ENCODE measurements at regions not wholly inside any gene's neighbourhood (a gene's known extent, or its start where the extent isn't known, plus 50 kb on each side); places are given as distances from the start of the nearest gene placed in this dataset.

DNA sequence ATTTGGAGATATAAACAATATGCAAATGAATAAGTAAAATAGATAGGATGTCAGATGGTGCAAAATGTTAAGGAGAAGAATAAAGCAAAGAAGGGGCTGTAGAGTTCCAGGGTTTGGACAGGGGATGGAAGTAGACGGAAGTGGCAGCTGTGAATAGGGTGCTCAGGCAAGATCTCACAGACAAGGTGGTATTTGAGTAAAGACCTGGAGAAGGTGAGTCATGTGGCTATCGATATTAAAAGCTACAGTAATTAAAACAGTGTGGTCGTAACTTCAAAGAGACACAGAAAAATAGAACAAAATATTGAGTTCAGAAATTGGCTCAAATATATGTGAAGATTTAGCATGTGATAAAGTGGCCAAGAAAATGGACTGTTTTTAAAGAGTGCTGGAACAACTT is 61.3 kb upstream of the SLC38A2 start:
- no peak for DNase-seq
- H3K9ac ChIP-seq (ENCODE audit: insufficient read depth in 1 of 2, low read length in 2 of 2) = no peak overlapping the region
- H3K9me3 ChIP-seq (ENCODE audit: control insufficient read depth in 4 of 4, insufficient read depth in 3 of 4, low read length in 3 of 4) = no peaks in the 10 kb centered on the region
- no peak overlapping the region for H3K27ac ChIP-seq (ENCODE audit: low read depth in 1 of 2, low read length in 1 of 2)
- H3K27me3 ChIP-seq (ENCODE audit: control insufficient read depth in 3 of 3, insufficient read depth in 3 of 3, low read length in 2 of 3) = no peaks in the 10 kb centered on the region
- WGBS, 2 donors = 93 to 98% methylated on average over 3 of the region's 3 CpGs
- H3K36me3 ChIP-seq (ENCODE audit: control insufficient read depth in 4 of 4, insufficient read depth in 4 of 4, low read length in 4 of 4) = no peaks in the 10 kb centered on the region
- no peak overlapping the region for H3K4me3 ChIP-seq
- no peak for ATAC-seq (ENCODE audit: insufficient read depth, low FRiP score)
- H3K4me1 ChIP-seq (ENCODE audit: control insufficient read depth in 5 of 5, insufficient read depth in 5 of 5, low read length in 5 of 5) = peaks cover 1 to 30% (median 9%) of the 10 kb centered on the region in 5 donors
- TF ChIP-seq, protein P1, sequence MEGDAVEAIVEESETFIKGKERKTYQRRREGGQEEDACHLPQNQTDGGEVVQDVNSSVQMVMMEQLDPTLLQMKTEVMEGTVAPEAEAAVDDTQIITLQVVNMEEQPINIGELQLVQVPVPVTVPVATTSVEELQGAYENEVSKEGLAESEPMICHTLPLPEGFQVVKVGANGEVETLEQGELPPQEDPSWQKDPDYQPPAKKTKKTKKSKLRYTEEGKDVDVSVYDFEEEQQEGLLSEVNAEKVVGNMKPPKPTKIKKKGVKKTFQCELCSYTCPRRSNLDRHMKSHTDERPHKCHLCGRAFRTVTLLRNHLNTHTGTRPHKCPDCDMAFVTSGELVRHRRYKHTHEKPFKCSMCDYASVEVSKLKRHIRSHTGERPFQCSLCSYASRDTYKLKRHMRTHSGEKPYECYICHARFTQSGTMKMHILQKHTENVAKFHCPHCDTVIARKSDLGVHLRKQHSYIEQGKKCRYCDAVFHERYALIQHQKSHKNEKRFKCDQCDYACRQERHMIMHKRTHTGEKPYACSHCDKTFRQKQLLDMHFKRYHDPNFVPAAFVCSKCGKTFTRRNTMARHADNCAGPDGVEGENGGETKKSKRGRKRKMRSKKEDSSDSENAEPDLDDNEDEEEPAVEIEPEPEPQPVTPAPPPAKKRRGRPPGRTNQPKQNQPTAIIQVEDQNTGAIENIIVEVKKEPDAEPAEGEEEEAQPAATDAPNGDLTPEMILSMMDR (IDR thresholded peaks at IDR 0.05; ENCODE audit: control extremely low read depth, extremely low read depth) = no peak

DNA sequence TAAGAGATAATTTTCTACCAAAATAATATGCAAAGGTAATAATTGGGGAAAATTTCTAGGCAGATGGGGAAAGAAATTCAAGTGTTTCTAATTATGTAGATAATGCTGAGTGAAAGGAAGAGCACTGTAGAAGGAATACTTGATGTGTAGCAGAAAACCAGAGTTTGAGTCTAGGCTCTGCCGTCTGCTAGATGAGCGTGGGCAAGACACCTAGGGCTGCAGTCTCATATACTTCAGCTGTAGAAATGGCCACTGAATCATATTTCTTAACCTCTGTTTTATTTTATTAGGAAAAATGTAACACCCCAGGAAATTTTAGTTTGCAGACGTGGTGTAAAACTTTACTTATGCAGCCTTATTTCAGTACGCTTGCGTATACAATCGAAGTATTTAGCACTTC is 59.8 kb upstream of the SLC38A2 start:
- 73 to 78% methylated on average over 6 of the region's 6 CpGs for WGBS, 2 donors
- H3K9me3 ChIP-seq (ENCODE audit: control insufficient read depth in 4 of 4, insufficient read depth in 3 of 4, low read length in 3 of 4) = no peaks in the 10 kb centered on the region
- ATAC-seq (ENCODE audit: insufficient read depth, low FRiP score) = no peak
- peak overlapping the region in 1 of 2 donors; percentile 29 for H3K27ac ChIP-seq (ENCODE audit: low read depth in 1 of 2, low read length in 1 of 2)
- no peak for DNase-seq
- H3K9ac ChIP-seq (ENCODE audit: insufficient read depth in 1 of 2, low read length in 2 of 2) = peak overlapping the region in 1 of 2 donors; percentile 32
- H3K4me1 ChIP-seq (ENCODE audit: control insufficient read depth in 5 of 5, insufficient read depth in 5 of 5, low read length in 5 of 5) = peaks cover 1 to 30% (median 9%) of the 10 kb centered on the region in 5 donors
- H3K4me3 ChIP-seq = no peak overlapping the region
- no peaks in the 10 kb centered on the region for H3K36me3 ChIP-seq (ENCODE audit: control insufficient read depth in 4 of 4, insufficient read depth in 4 of 4, low read length in 4 of 4)
- TF ChIP-seq, protein P1 (IDR thresholded peaks at IDR 0.05; ENCODE audit: control extremely low read depth, extremely low read depth) = no peak
- no peaks in the 10 kb centered on the region for H3K27me3 ChIP-seq (ENCODE audit: control insufficient read depth in 3 of 3, insufficient read depth in 3 of 3, low read length in 2 of 3)

DNA sequence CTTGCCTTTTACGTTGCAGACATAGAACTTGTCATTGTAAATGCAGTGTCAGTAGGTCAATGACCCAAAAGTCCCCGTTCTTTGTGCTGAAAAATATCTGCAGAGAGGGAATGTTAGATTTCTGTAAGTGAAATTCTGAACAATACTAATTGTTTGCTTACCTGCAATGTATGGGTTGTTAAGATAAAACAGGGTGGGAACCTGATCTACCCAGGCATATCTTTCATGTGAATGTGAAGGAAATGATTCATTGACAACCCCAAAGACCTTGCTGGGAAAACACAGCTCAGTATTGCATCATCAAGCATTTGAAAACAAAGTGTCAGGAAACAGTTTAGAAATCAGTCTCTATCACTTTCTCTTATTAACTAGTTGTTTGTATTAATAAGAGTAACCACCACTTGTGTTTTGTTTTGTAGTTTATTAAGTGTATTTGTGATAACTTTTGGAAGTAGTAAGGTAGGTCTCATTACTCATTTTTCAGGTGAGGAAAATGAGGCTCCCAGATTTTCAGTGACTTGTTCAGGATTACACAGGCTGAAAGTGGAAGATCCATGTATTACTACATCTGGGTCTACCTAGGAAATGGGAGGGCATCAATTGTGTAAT is 57.9 kb upstream of the SLC38A2 start:
- 41 to 58% methylated on average over 2 of the region's 2 CpGs for WGBS, 2 donors
- ATAC-seq (ENCODE audit: insufficient read depth, low FRiP score) (no peak), DNase-seq (peak in 2 of 3 donors; percentile 42 to 56)
- Histone ChIP-seq H3K4me3 (no peak overlapping the region), H3K36me3 (ENCODE audit: control insufficient read depth in 4 of 4, insufficient read depth in 4 of 4, low read length in 4 of 4) (no peaks in the 10 kb centered on the region), H3K9ac (ENCODE audit: insufficient read depth in 1 of 2, low read length in 2 of 2) (peak overlapping the region in 1 of 2 donors; percentile 47), H3K27ac (ENCODE audit: low read depth in 1 of 2, low read length in 1 of 2) (peak overlapping the region in 1 of 2 donors; percentile 91), H3K27me3 (ENCODE audit: control insufficient read depth in 3 of 3, insufficient read depth in 3 of 3, low read length in 2 of 3) (no peaks in the 10 kb centered on the region), H3K4me1 (ENCODE audit: control insufficient read depth in 5 of 5, insufficient read depth in 5 of 5, low read length in 5 of 5) (peaks cover 1 to 28% (median 9%) of the 10 kb centered on the region in 5 donors), H3K9me3 (ENCODE audit: control insufficient read depth in 4 of 4, insufficient read depth in 3 of 4, low read length in 3 of 4) (peaks cover 0 to 4% (median 0%) of the 10 kb centered on the region in 4 donors)
- TF ChIP-seq, protein P1 (IDR thresholded peaks at IDR 0.05; ENCODE audit: control extremely low read depth, extremely low read depth) = no peak
